Urinary bladder (tissue), 3 donors: ENCODE measurements at regions not wholly inside any gene's neighbourhood (a gene's known extent, or its start where the extent isn't known, plus 50 kb on each side); places are given as distances from the start of the nearest gene placed in this dataset.
"Not testable (repeated sequence)": the region's sequence is repeated elsewhere in the genome, so short reads cannot be mapped to it uniquely, and the experiment has no call there.

ENCODE experiments used
- DNase-seq: peaks from one replicate; pipeline ENCODE4 v3.0.0-alpha.2; 2015; ENCODE audit errors: extremely low spot score
- H3K27ac ChIP-seq: one replicate; pipeline ENCODE4 v1.5.1; 2013; ENCODE audit warnings: low read depth, mild to moderate bottlenecking, moderate library complexity
- H3K36me3 ChIP-seq: one replicate; pipeline ENCODE4 v1.6.1; 2013; ENCODE audit warnings: mild to moderate bottlenecking, moderate library complexity; ENCODE audit not compliant: insufficient read depth
- H3K4me1 ChIP-seq: one replicate; pipeline ENCODE4 v1.6.1; 2013; ENCODE audit warnings: mild to moderate bottlenecking, moderate library complexity; ENCODE audit not compliant: insufficient read depth
- H3K4me3 ChIP-seq: one replicate; pipeline ENCODE4 v1.5.1; 2013; ENCODE audit warnings: low read depth, low read length
- WGBS: extraction: QIAGEN DNeasy Blood & Tissue Kit; methylation state at CpG from one replicate; pipeline ENCODE4 v1.1.7; 2013; 5-methylcytosine and 5-hydroxymethylcytosine counted together
- donor health status: healthy with polysubstance abuse.
- donor health status: healthy.

- H3K36me3 ChIP-seq, DNase-seq, H3K27ac ChIP-seq, H3K4me1 ChIP-seq, H3K4me3 ChIP-seq: not testable (repeated sequence)
- WGBS: 96% methylated on average over 20 of the region's 20 CpGs
Measured at GRCh38 chr16:63860700-63861099, 1261.2 kb downstream of the CDH11 start.

- Histone ChIP-seq H3K27ac (no peak overlapping the region), H3K4me3 (no peak overlapping the region), H3K36me3 (no peaks in the 10 kb centered on the region), H3K4me1 (no peaks in the 10 kb centered on the region)
- DNase-seq: no peak
- 75% methylated on average over 1 of the region's 1 CpG for WGBS
Measured at GRCh38 chr16:63856537-63856936, 1265.3 kb downstream of the CDH11 start.

- DNase-seq: no peak
- Histone ChIP-seq H3K4me1 (no peaks in the 10 kb centered on the region), H3K36me3 (no peaks in the 10 kb centered on the region), H3K27ac (no peak overlapping the region), H3K4me3 (no peak overlapping the region)
- WGBS: 73% methylated on average over 3 of the region's 3 CpGs
Measured at GRCh38 chr16:63850979-63851378, 1270.9 kb downstream of the CDH11 start.

DNA sequence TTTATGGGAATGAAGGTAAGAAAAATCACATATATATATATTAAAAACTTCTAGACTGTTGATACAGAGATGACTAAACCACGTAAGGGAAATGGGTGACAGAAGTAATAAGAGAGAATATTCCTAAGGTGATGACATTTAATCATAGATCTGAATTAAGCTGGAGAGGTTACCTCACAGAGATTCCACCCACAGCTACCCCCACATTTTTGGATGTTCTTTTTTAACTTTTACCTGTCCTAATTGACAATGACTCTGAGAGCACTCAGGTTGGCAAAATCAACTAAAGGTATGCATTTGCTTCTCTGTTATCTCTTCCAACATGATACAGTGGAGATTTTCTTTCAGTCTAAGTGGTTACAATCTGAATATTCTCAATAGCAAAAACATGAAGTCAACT is 1280.6 kb downstream of the CDH11 start:
- no peak for DNase-seq
- no peak overlapping the region for H3K27ac ChIP-seq
- WGBS: 92% methylated on average over 1 of the region's 1 CpG
- H3K4me3 ChIP-seq: no peak overlapping the region
- no peaks in the 10 kb centered on the region for H3K36me3 ChIP-seq
- H3K4me1 ChIP-seq: no peaks in the 10 kb centered on the region

GRCh38 chr16:63830061-63830460 is 1291.8 kb downstream of the CDH11 start:
- H3K4me3 ChIP-seq: no peak overlapping the region
- H3K36me3 ChIP-seq: no peaks in the 10 kb centered on the region
- H3K4me1 ChIP-seq: no peaks in the 10 kb centered on the region
- no peak for DNase-seq
- H3K27ac ChIP-seq: no peak overlapping the region
- 62% methylated on average over 3 of the region's 3 CpGs for WGBS

DNA sequence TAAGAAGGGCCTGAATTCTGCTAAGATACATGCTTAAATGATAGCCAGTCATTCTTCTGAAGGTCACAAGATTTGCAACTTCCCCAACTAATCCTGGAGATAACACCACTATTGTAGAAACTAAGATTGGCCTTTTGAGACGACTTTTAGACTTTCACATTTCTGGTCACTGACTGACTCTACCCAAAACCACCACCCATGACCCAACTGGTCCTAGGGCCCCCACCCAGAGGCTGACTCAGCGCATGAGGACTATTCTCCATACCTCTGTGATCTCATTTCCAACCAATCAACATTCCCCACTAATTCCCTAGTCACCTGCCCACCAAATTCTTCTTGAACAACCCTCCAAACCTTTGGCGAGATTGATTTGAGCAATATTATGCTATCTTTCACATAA is 1299.0 kb downstream of the CDH11 start:
- WGBS: 88% methylated on average over 3 of the region's 3 CpGs
- no peak for DNase-seq
- no peaks in the 10 kb centered on the region for H3K4me1 ChIP-seq
- no peaks in the 10 kb centered on the region for H3K36me3 ChIP-seq
- no peak overlapping the region for H3K27ac ChIP-seq
- no peak overlapping the region for H3K4me3 ChIP-seq

DNA sequence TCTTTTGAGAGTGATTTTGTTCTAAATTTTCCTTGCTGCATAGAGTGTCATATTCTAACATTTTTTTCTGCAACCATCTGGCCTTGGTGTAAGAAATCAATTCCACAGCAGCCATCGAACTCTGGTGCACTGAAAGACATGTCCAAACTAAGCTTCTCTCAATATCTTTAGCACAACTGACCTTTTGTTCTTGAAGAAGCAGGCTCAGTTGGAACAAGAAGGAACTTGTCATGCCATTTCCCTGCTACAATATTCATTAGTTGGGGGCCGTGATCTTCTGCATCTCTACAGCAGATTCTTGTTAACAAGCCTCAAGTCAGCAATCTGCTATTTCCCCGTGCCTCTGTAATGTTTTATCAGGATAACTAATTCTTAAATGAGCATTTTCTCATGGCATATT is 1305.6 kb downstream of the CDH11 start:
- no peak overlapping the region for H3K27ac ChIP-seq
- WGBS: 59% methylated on average over 3 of the region's 3 CpGs
- no peaks in the 10 kb centered on the region for H3K36me3 ChIP-seq
- H3K4me1 ChIP-seq: no peaks in the 10 kb centered on the region
- H3K4me3 ChIP-seq: no peak overlapping the region
- DNase-seq: no peak

DNA sequence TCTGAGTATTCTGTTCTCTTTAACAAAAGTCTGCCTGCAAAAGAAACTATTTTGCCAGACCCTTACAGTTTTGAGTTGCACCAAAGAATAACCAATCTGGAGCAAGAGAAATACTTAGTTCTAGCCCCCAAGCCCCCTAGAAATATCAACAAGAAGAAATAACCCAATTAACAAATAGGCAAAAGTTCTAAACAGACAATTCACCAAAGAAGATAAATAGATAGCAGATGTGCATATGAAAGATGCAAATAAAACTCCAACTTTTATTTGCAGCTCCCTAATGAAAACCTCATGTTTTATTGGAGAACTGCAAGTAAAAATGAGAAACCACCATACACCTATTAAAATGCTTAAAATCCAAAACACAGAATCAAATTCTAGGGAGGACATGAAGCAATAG is 1308.0 kb downstream of the CDH11 start:
- Histone ChIP-seq H3K27ac (no peak overlapping the region), H3K4me1 (no peaks in the 10 kb centered on the region), H3K36me3 (no peaks in the 10 kb centered on the region), H3K4me3 (no peak overlapping the region)
- no peak for DNase-seq

GRCh38 chr16:63808730-63809129 is 1313.1 kb downstream of the CDH11 start:
- 80% methylated on average over 1 of the region's 1 CpG for WGBS
- no peak for DNase-seq
- Histone ChIP-seq H3K4me1 (no peaks in the 10 kb centered on the region), H3K4me3 (no peak overlapping the region), H3K36me3 (no peaks in the 10 kb centered on the region), H3K27ac (no peak overlapping the region)

DNA sequence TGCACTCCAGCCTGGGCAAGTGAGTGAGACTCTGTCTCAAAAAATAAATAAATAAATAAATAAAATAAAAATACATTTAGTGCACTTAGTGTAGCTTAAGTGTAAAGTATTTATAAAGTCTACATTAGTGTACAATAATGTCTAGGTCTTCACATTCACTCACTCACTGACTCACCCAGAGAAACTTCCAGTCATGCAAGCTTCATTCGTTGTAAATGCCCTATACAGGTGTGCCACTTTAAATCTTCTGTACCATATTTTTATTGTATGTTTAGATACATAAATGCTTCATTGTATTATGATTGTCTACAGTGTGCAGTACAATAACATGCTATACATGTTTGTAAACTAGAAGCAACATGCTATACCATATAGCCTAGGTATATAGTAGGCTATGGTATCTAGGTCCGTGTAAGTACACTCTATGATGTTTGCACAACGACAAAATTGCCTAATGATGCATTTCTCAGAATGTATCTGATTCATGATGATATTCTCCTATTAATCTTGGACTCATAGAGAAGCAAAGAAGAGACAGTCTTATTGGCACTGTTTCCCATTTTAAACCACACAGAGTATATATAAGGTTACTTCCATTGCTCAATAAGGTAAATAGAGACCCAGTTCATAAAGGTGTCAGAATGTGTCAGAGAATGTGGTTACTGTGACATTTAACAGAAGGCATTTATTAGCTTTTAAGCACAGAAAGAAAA is 1314.9 kb downstream of the CDH11 start:
- no peaks in the 10 kb centered on the region for H3K4me1 ChIP-seq
- H3K4me3 ChIP-seq: no peak overlapping the region
- H3K27ac ChIP-seq: no peak overlapping the region
- WGBS: 62% methylated on average over 3 of the region's 3 CpGs
- DNase-seq: no peak
- no peaks in the 10 kb centered on the region for H3K36me3 ChIP-seq

DNA sequence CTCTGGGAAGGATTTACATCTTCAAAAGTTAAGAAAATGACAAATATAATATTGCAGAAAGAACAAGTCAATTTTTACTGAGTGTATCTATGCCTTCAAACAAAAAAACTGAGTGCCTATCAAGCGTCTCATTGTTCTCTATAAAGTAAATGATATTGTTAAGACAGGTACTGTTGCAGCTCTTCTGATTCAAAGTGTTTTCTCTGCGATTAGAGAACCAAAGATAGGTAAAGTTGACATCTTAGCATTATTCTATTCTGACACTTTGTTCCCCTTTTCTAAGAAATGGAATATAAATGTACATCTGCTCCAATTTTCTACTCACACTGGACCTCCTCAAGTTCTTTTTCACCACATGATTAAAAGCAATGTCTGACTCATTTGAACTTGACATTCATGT is 1317.7 kb downstream of the CDH11 start:
- 92% methylated on average over 2 of the region's 2 CpGs for WGBS
- H3K27ac ChIP-seq: no peak overlapping the region
- DNase-seq: no peak
- H3K36me3 ChIP-seq: no peaks in the 10 kb centered on the region
- no peak overlapping the region for H3K4me3 ChIP-seq
- H3K4me1 ChIP-seq: no peaks in the 10 kb centered on the region

DNA sequence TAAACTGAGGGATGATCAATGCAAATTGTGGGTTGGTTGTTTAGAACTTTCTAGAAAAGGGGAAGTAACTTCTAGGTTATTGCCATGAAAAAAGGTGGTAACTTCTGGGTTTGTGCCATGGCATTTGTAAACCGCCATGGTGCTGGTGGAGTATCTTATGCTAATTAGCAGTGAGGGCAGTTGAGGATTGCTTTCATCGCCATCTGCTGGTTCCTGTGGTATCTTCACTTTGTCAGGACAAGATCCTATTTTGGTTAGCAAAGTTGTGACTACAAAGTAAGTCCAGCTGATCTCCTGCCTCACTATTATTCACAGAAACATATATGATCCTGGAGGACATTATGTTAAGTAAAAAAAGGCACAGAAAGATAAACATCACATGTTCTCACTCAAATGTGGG is 1332.3 kb downstream of the CDH11 start:
- no peaks in the 10 kb centered on the region for H3K4me1 ChIP-seq
- no peaks in the 10 kb centered on the region for H3K36me3 ChIP-seq
- no peak overlapping the region for H3K27ac ChIP-seq
- H3K4me3 ChIP-seq: no peak overlapping the region
- 92% methylated on average over 2 of the region's 2 CpGs for WGBS
- no peak for DNase-seq

DNA sequence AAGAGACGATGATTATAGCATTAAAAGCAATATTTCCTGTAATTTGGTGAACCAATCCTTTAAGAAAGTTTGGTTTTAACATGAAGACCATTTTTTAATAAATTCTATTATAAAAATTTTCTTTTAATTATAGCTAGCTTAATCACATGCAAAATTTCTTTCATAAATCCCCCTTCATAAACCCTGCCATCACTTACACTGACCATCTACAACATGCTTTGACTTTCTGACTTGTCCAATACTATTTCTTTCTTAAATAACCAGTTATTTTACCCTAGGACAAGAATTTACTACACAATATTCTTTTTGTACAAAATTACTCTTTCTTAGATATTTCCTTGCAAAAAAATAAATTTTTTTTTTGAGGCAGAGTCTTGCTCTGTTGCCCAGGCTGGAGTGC is 1334.8 kb downstream of the CDH11 start:
- no peak overlapping the region for H3K27ac ChIP-seq
- H3K36me3 ChIP-seq: no peaks in the 10 kb centered on the region
- WGBS: 99% methylated on average over 1 of the region's 1 CpG
- H3K4me1 ChIP-seq: no peaks in the 10 kb centered on the region
- no peak for DNase-seq
- no peak overlapping the region for H3K4me3 ChIP-seq

- H3K4me3 ChIP-seq: no peak overlapping the region
- DNase-seq: no peak
- 71% methylated on average over 2 of the region's 2 CpGs for WGBS
- no peaks in the 10 kb centered on the region for H3K4me1 ChIP-seq
- no peaks in the 10 kb centered on the region for H3K36me3 ChIP-seq
- no peak overlapping the region for H3K27ac ChIP-seq
Measured at GRCh38 chr16:63785170-63785569, 1336.7 kb downstream of the CDH11 start.

DNA sequence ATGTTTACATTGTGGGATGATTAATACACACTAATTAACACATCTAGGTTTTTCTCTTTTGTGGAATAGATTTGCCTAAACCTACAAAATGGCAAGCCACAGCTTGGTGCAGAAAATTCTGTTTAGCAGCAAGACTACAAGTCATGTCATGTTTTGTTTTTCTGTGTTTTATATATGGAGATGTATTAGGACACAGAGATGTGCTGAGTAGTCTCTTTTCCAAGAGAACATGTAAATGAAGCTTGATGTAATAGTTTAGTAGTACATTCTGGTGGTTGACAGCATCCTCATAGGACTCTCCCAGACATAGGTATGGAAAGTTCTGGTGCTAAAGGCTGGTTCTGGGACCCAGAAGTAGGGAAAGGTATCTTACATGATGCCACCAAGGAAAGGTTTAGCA is 1345.4 kb downstream of the CDH11 start:
- no peak overlapping the region for H3K27ac ChIP-seq
- no peaks in the 10 kb centered on the region for H3K36me3 ChIP-seq
- H3K4me1 ChIP-seq: peaks cover 2% of the 10 kb centered on the region
- no peak for DNase-seq
- no peak overlapping the region for H3K4me3 ChIP-seq
